Activated CD8-positive, alpha-beta memory T cell treated with anti-CD3 and anti-CD28 coated beads for 1 hour (primary cell): ENCODE measurements at regions not wholly inside any gene's neighbourhood (a gene's known extent, or its start where the extent isn't known, plus 50 kb on each side); places are given as distances from the start of the nearest gene placed in this dataset.
"Not testable (repeated sequence)": the region's sequence is repeated elsewhere in the genome, so short reads cannot be mapped to it uniquely, and the experiment has no call there.

Source experiments
- DNase-seq, 2 donors: peaks; one replicate each; pipeline ENCODE4 v3.0.0-alpha.2; 2020; ENCODE audit warnings: low read depth in 1 of 2; ENCODE audit errors: extremely low read depth in 1 of 2

GRCh38 chr17:26936645-26937044, 357.3 kb upstream of the WSB1 start:
- not testable (repeated sequence) for DNase-seq

- not testable (repeated sequence) for DNase-seq
These were observed 356.1 kb upstream of the WSB1 start for GRCh38 chr17:26937750-26938322.

GRCh38 chr17:26939755-26940154, 354.2 kb upstream of the WSB1 start:
- not testable (repeated sequence) for DNase-seq

- DNase-seq = not testable (repeated sequence)
These were observed 353.3 kb upstream of the WSB1 start for GRCh38 chr17:26940587-26940986.

GRCh38 chr17:26962255-26963162, 331.4 kb upstream of the WSB1 start:
- DNase-seq = no peak

- no peak for DNase-seq
These were observed 330.8 kb upstream of the WSB1 start for GRCh38 chr17:26963163-26963503.

- not testable (repeated sequence) for DNase-seq
These were observed 327.9 kb upstream of the WSB1 start for GRCh38 chr17:26965898-26966624.

GRCh38 chr17:26966625-26967179, 327.2 kb upstream of the WSB1 start:
- DNase-seq = not testable (repeated sequence)

- DNase-seq = not testable (repeated sequence)
These were observed 312.0 kb upstream of the WSB1 start for GRCh38 chr17:26981845-26982425.

GRCh38 chr17:26982563-26982962, 311.4 kb upstream of the WSB1 start:
- not testable (repeated sequence) for DNase-seq

- DNase-seq = not testable (repeated sequence)
These were observed 306.1 kb upstream of the WSB1 start for GRCh38 chr17:26987851-26988250.

- DNase-seq = not testable (repeated sequence)
These were observed 299.3 kb upstream of the WSB1 start for GRCh38 chr17:26994648-26995047.

GRCh38 chr17:26996146-26996916, 297.6 kb upstream of the WSB1 start:
- DNase-seq = not testable (repeated sequence)

GRCh38 chr17:27007734-27008531, 286.0 kb upstream of the WSB1 start:
- DNase-seq = not testable (repeated sequence)

- DNase-seq = no peak
These were observed 284.8 kb upstream of the WSB1 start for GRCh38 chr17:27009087-27009486.

- DNase-seq = not testable (repeated sequence)
These were observed 283.8 kb upstream of the WSB1 start for GRCh38 chr17:27010138-27010537.

GRCh38 chr17:27030552-27030951, 263.4 kb upstream of the WSB1 start:
- DNase-seq = not testable (repeated sequence)

- DNase-seq = no peak
These were observed 255.2 kb upstream of the WSB1 start for GRCh38 chr17:27038676-27039075.

GRCh38 chr17:27045039-27045438, 248.9 kb upstream of the WSB1 start:
- DNase-seq = not testable (repeated sequence)
